OCI-LY3 (cell line): ENCODE measurements at regions not wholly inside any gene's neighbourhood (a gene's known extent, or its start where the extent isn't known, plus 50 kb on each side); places are given as distances from the start of the nearest gene placed in this dataset.
"Not testable (repeated sequence)": the region's sequence is repeated elsewhere in the genome, so short reads cannot be mapped to it uniquely, and the experiment has no call there.

Experiments
- H2AFZ ChIP-seq: fragments of 200-600, 300-600 bp; shearing (Covaris generic); 2 replicates; pipeline ENCODE4 v1.6.0; 2014; ENCODE audit warnings: antibody characterized with exemption, low read depth, low read length
- H3K27ac ChIP-seq: fragments of 200-600, 300-600 bp; sonication (generic); 2 replicates; pipeline ENCODE4 v1.5.1; 2014; ENCODE audit warnings: mild to moderate bottlenecking, low read length, moderate library complexity, mixed read lengths
- H3K27me3 ChIP-seq: fragments of 200-600, 300-600 bp; sonication (generic); 2 replicates; pipeline ENCODE4 v1.6.1; 2014; ENCODE audit warnings: low read depth, low read length, mixed read lengths
- H3K36me3 ChIP-seq: fragments of 200-600, 300-600 bp; sonication (generic); replicated peaks from 2 replicates; pipeline ENCODE3; 2014; ENCODE audit warnings: low read depth, low read length, mixed read lengths
- H3K4me1 ChIP-seq: fragments of 300-600, 200-600 bp; sonication (generic); 2 replicates; pipeline ENCODE4 v1.6.1; 2014; ENCODE audit warnings: low read length, mixed read lengths
- H3K4me2 ChIP-seq: fragments of 200-600, 300-600 bp; sonication (generic); 2 replicates; pipeline ENCODE4 v1.6.1; 2014; ENCODE audit warnings: low read length, mixed read lengths
- H3K4me3 ChIP-seq: fragments of 300-600, 200-600 bp; sonication (generic); 2 replicates; pipeline ENCODE4 v1.5.1; 2014; ENCODE audit warnings: antibody characterized with exemption, mild to moderate bottlenecking, low read length, moderate library complexity
- H3K79me2 ChIP-seq: fragments of 300-600, 200-600 bp; shearing (Covaris generic); 2 replicates; pipeline ENCODE4 v1.6.1; 2014; ENCODE audit warnings: mild to moderate bottlenecking, low read length, mixed read lengths
- H3K9ac ChIP-seq: fragments of 300-600, 200-600 bp; shearing (Covaris generic); 2 replicates; pipeline ENCODE4 v1.6.0; 2014; ENCODE audit warnings: mild to moderate bottlenecking, low read length, moderate library complexity
- H3K9me3 ChIP-seq: fragments of 200-600, 300-600 bp; shearing (Covaris generic); 2 replicates; pipeline ENCODE4 v1.6.1; 2014; ENCODE audit warnings: low read length, mixed read lengths; ENCODE audit not compliant: insufficient read depth
- H4K20me1 ChIP-seq: fragments of 200-600, 300-600 bp; sonication (generic); 2 replicates; pipeline ENCODE4 v1.6.1; 2016; ENCODE audit warnings: low read length, mixed read lengths; ENCODE audit not compliant: insufficient read depth
- CTCF ChIP-seq: fragments of 200-600, 300-600 bp; sonication (generic); IDR thresholded peaks from 2 replicates; pipeline ENCODE4 v1.5.1; 2014; ENCODE audit warnings: antibody characterized with exemption, low read length, low read depth
- EZH2phosphoT487 ChIP-seq: fragments of 200-600 bp; shearing (Covaris generic); IDR thresholded peaks from 2 replicates; pipeline ENCODE4 v1.6.1; 2018; ENCODE audit warnings: antibody characterized with exemption, mixed run types, low read depth

- Histone ChIP-seq H3K9me3 (peaks cover 3% of the 10 kb centered on the region; the same call in 1 of the 2 replicates), H3K4me2 (peak overlapping the region; percentile 81), H3K27ac (peak overlapping the region; percentile 100), H3K4me1 (peaks cover 52% of the 10 kb centered on the region), H3K79me2 (no peaks in the 10 kb centered on the region), H4K20me1 (no peaks in the 10 kb centered on the region), H3K9ac (peak overlapping the region; percentile 82), H3K36me3 (peaks cover 3% of the 10 kb centered on the region), H3K27me3 (no peaks in the 10 kb centered on the region), H2AFZ (peak overlapping the region; percentile 7; the same call in 1 of the 2 replicates), H3K4me3 (peak overlapping the region; percentile 46)
- no peak for TF ChIP-seq CTCF
- TF ChIP-seq EZH2phosphoT487, result no peak
Observed at GRCh38 chr1:86798608-86799291, 94.4 kb downstream of the SH3GLB1 start.

GRCh38 chr1:86803641-86804040, 99.3 kb downstream of the SH3GLB1 start:
- H3K4me2 ChIP-seq, H3K9me3 ChIP-seq: not testable (repeated sequence)

GRCh38 chr1:86805898-86806519, 101.6 kb downstream of the SH3GLB1 start:
- H4K20me1 ChIP-seq, H3K9ac ChIP-seq, H3K27me3 ChIP-seq, H3K4me2 ChIP-seq, H3K27ac ChIP-seq, H3K9me3 ChIP-seq, H3K79me2 ChIP-seq, H3K36me3 ChIP-seq, H2AFZ ChIP-seq, H3K4me3 ChIP-seq, H3K4me1 ChIP-seq: not testable (repeated sequence)

More at GRCh38 chr1:86803641-86804040, 99.3 kb downstream of the SH3GLB1 start:
- H3K27ac ChIP-seq, H2AFZ ChIP-seq, H3K9ac ChIP-seq, H3K79me2 ChIP-seq, H4K20me1 ChIP-seq, H3K27me3 ChIP-seq, H3K4me3 ChIP-seq, H3K36me3 ChIP-seq: not testable (repeated sequence)
- H3K4me1 ChIP-seq, result peaks cover 20% of the 10 kb centered on the region

GRCh38 chr1:86811142-86811924, 102.6 kb downstream of the SELENOF start:
- Histone ChIP-seq H3K27me3 (no peaks in the 10 kb centered on the region), H4K20me1 (no peaks in the 10 kb centered on the region), H3K9me3 (no peaks in the 10 kb centered on the region), H3K79me2 (no peaks in the 10 kb centered on the region), H2AFZ (no peak overlapping the region), H3K27ac (no peak overlapping the region), H3K9ac (no peak overlapping the region), H3K4me3 (no peak overlapping the region), H3K4me1 (no peaks in the 10 kb centered on the region), H3K36me3 (no peaks in the 10 kb centered on the region), H3K4me2 (no peak overlapping the region)
- TF ChIP-seq EZH2phosphoT487 (no peak), CTCF (no peak)

GRCh38 chr1:86812286-86812685, 101.6 kb downstream of the SELENOF start:
- Histone ChIP-seq H3K36me3 (no peaks in the 10 kb centered on the region), H3K9ac (no peak overlapping the region), H3K27me3 (no peaks in the 10 kb centered on the region), H3K4me1 (peaks cover 4% of the 10 kb centered on the region; the same call in 1 of the 2 replicates), H4K20me1 (no peaks in the 10 kb centered on the region), H3K79me2 (no peaks in the 10 kb centered on the region), H3K4me3 (no peak overlapping the region), H3K27ac (no peak overlapping the region), H3K4me2 (no peak overlapping the region), H3K9me3 (no peaks in the 10 kb centered on the region), H2AFZ (no peak overlapping the region)
- no peak for TF ChIP-seq EZH2phosphoT487
- no peak for TF ChIP-seq CTCF
